A673 (cell line): ENCODE measurements at regions not wholly inside any gene's neighbourhood (a gene's known extent, or its start where the extent isn't known, plus 50 kb on each side); places are given as distances from the start of the nearest gene placed in this dataset.

Experiments
- BruUV-seq: library from RNA; stranded (reverse); fragments of 400-500 nt; replicated peaks from 2 replicates; lab custom pipeline; 2021; lab: Mats Ljungman, UMichigan
- CTCF ChIA-PET: fragments of 300-600 bp; sonication (Branson Sonifier 250); formaldehyde crosslinking; loops from one replicate; lab custom pipeline; 2022; ENCODE audit warnings: antibody characterized with exemption; lab: Charles Lee
- POLR2A ChIA-PET: fragments of 300-600 bp; sonication (Branson Sonifier 250); formaldehyde crosslinking; loops from one replicate; lab custom pipeline; 2022; ENCODE audit warnings: antibody characterized with exemption; ENCODE audit not compliant: low non-redundant PET; lab: Charles Lee
- DNase-seq: peaks from one replicate; pipeline ENCODE4 v3.0.0-alpha.2; 2015; ENCODE audit warnings: low spot score
- H3K27ac ChIP-seq: fragments of 200-600 bp; sonication (generic); 2 replicates; pipeline ENCODE4 v1.5.1; 2016; ENCODE audit warnings: mixed run types, low read depth, mild to moderate bottlenecking, mixed read lengths, antibody characterized with exemption, low read length; ENCODE audit not compliant: poor library complexity, severe bottlenecking
- H3K27me3 ChIP-seq: fragments of 200-600 bp; sonication (generic); replicated peaks from 2 replicates; pipeline ENCODE4 v1.6.1; 2017; ENCODE audit warnings: mixed run types, low read depth, mild to moderate bottlenecking, mixed read lengths, antibody characterized with exemption, low read length; ENCODE audit not compliant: insufficient read depth, poor library complexity
- H3K36me3 ChIP-seq: fragments of 200-600 bp; sonication (generic); 2 replicates; pipeline ENCODE4 v1.6.1; 2016; ENCODE audit warnings: mixed run types, mild to moderate bottlenecking, mixed read lengths, antibody characterized with exemption, low read length; ENCODE audit not compliant: insufficient read depth, poor library complexity, severe bottlenecking
- H3K4me1 ChIP-seq: fragments of 200-600 bp; sonication (generic); 2 replicates; pipeline ENCODE4 v1.6.1; 2017; ENCODE audit warnings: mixed run types, mild to moderate bottlenecking, mixed read lengths, antibody characterized with exemption, low read length; ENCODE audit not compliant: insufficient read depth, poor library complexity, severe bottlenecking
- H3K4me3 ChIP-seq: fragments of 200-600 bp; sonication (generic); 2 replicates; pipeline ENCODE4 v1.5.1; 2016; ENCODE audit warnings: low read depth, mixed run types, mild to moderate bottlenecking, mixed read lengths, low read length; ENCODE audit not compliant: poor library complexity, severe bottlenecking
- H3K9me3 ChIP-seq: fragments of 200-600 bp; sonication (generic); 2 replicates; pipeline ENCODE4 v1.6.1; 2016; ENCODE audit warnings: mixed run types, low read depth, mild to moderate bottlenecking, mixed read lengths, antibody characterized with exemption, low read length; ENCODE audit not compliant: poor library complexity, severe bottlenecking
- CTCF ChIP-seq: fragments of 300-800, 200-600 bp; sonication (generic); conservative IDR thresholded peaks from 2 replicates; pipeline ENCODE4 v1.5.1; 2017; ENCODE audit warnings: low read depth, mild to moderate bottlenecking, antibody characterized with exemption, low read length, moderate library complexity, mixed read lengths
- EZH2 ChIP-seq: fragments of 200-600 bp; sonication (generic); IDR thresholded peaks from 2 replicates; pipeline ENCODE4 v1.6.1; 2017; ENCODE audit warnings: borderline replicate concordance, low read depth, mild to moderate bottlenecking, mixed read lengths, antibody characterized with exemption, low read length; ENCODE audit not compliant: poor library complexity, severe bottlenecking
- intact Hi-C: fragments of 100-400 bp; cut with micrococcal nuclease; formaldehyde crosslinking; loops from one replicate; pipeline ENCODE4 v1.10.0; 2022; ENCODE audit not compliant: unreplicated experiment

- TF ChIP-seq CTCF (no peak), EZH2 (no peak)
- Histone ChIP-seq H3K27ac (no peak overlapping the region), H3K27me3 (peaks cover 5% of the 10 kb centered on the region), H3K36me3 (no peaks in the 10 kb centered on the region), H3K4me3 (no peak overlapping the region), H3K9me3 (no peaks in the 10 kb centered on the region), H3K4me1 (no peaks in the 10 kb centered on the region)
- DNase-seq, result no peak
- CTCF ChIA-PET, result no interaction called here
- POLR2A ChIA-PET, result no interaction called here
- intact Hi-C loops, result no loop called here
- no TSS peak for BruUV-seq
These were observed 72.4 kb downstream of the CRYGS start for GRCh38 chr3:186471771-186472170.

GRCh38 chr3:186469525-186469924, 74.7 kb downstream of the CRYGS start:
- H3K4me3 ChIP-seq, result no peak overlapping the region
- H3K4me1 ChIP-seq, result no peaks in the 10 kb centered on the region
- TF ChIP-seq CTCF (no peak), EZH2 (no peak)
- no peaks in the 10 kb centered on the region for H3K9me3 ChIP-seq
- H3K27ac ChIP-seq, result no peak overlapping the region
- CTCF ChIA-PET, result no interaction called here
- POLR2A ChIA-PET, result no interaction called here
- H3K27me3 ChIP-seq, result peaks cover 5% of the 10 kb centered on the region
- intact Hi-C loops, result no loop called here
- no TSS peak for BruUV-seq
- no peak for DNase-seq
- H3K36me3 ChIP-seq, result no peaks in the 10 kb centered on the region

- no peak overlapping the region for H3K4me3 ChIP-seq
- no peak for TF ChIP-seq CTCF
- TF ChIP-seq EZH2, result no peak
- no TSS peak for BruUV-seq
- H3K36me3 ChIP-seq, result no peaks in the 10 kb centered on the region
- H3K27ac ChIP-seq, result no peak overlapping the region
- POLR2A ChIA-PET, result no interaction called here
- H3K27me3 ChIP-seq, result peaks cover 5% of the 10 kb centered on the region
- no peaks in the 10 kb centered on the region for H3K4me1 ChIP-seq
- intact Hi-C loops, result no loop called here
- DNase-seq, result no peak
- H3K9me3 ChIP-seq, result no peaks in the 10 kb centered on the region
- CTCF ChIA-PET, result no interaction called here
These were observed 76.2 kb downstream of the CRYGS start for GRCh38 chr3:186467969-186468368.
